ENCODE measurements at regions not wholly inside any gene's neighbourhood (a gene's known extent, or its start where the extent isn't known, plus 50 kb on each side); places are given as distances from the start of the nearest gene placed in this dataset.

GRCh38 chr1:79887059-79887458 is 880.5 kb upstream of the ADGRL4 start:
- intact Hi-C loops (cut with DNase I): no loop called here

GRCh38 chr1:79885101-79885500 is 878.6 kb upstream of the ADGRL4 start:
- intact Hi-C loops (cut with DNase I): no loop called here
- FAIRE-seq: no peak

More at GRCh38 chr1:79887059-79887458, 880.5 kb upstream of the ADGRL4 start:
- DNase-seq (no peak), FAIRE-seq (no peak)
- Histone ChIP-seq H3K27me3 (ENCODE audit: control insufficient read depth, insufficient read depth, low read length) (no peaks in the 10 kb centered on the region), H3K36me3 (ENCODE audit: control insufficient read depth in 2 of 3, insufficient read depth in 3 of 3, low read length in 3 of 3) (no peaks in the 10 kb centered on the region), H3K9ac (ENCODE audit: low read length in 3 of 3) (no peak overlapping the region), H3K27ac (ENCODE audit: low read depth in 2 of 2, low read length in 2 of 2) (no peak overlapping the region), H3K4me1 (ENCODE audit: control insufficient read depth in 2 of 3, insufficient read depth in 2 of 3, low read depth in 1 of 3, low read length in 3 of 3) (no peaks in the 10 kb centered on the region), H3K9me3 (ENCODE audit: control insufficient read depth in 2 of 3, insufficient read depth in 1 of 3, low read length in 3 of 3) (no peaks in the 10 kb centered on the region), H3K4me3 (ENCODE audit: low read length in 3 of 3) (no peak overlapping the region)
- TF ChIP-seq CTCF (IDR thresholded peaks at IDR 0.05; ENCODE audit: borderline replicate concordance, extremely low read depth, insufficient read depth): no peak

GRCh38 chr1:79877086-79877485 is 870.6 kb upstream of the ADGRL4 start:
- Histone ChIP-seq H3K27me3 (ENCODE audit: control insufficient read depth, insufficient read depth, low read length) (no peaks in the 10 kb centered on the region), H3K4me3 (ENCODE audit: low read length in 3 of 3) (no peak overlapping the region), H3K9ac (ENCODE audit: low read length in 3 of 3) (no peak overlapping the region), H3K27ac (ENCODE audit: low read depth in 2 of 2, low read length in 2 of 2) (no peak overlapping the region), H3K9me3 (ENCODE audit: control insufficient read depth in 2 of 3, insufficient read depth in 1 of 3, low read length in 3 of 3) (no peaks in the 10 kb centered on the region), H3K36me3 (ENCODE audit: control insufficient read depth in 2 of 3, insufficient read depth in 3 of 3, low read length in 3 of 3) (no peaks in the 10 kb centered on the region), H3K4me1 (ENCODE audit: control insufficient read depth in 2 of 3, insufficient read depth in 2 of 3, low read depth in 1 of 3, low read length in 3 of 3) (no peaks in the 10 kb centered on the region)
- DNase-seq (no peak), FAIRE-seq (no peak)
- no peak for TF ChIP-seq CTCF (IDR thresholded peaks at IDR 0.05; ENCODE audit: borderline replicate concordance, extremely low read depth, insufficient read depth)
- intact Hi-C loops (cut with DNase I): no loop called here

More at GRCh38 chr1:79885101-79885500, 878.6 kb upstream of the ADGRL4 start:
- TF ChIP-seq CTCF (IDR thresholded peaks at IDR 0.05; ENCODE audit: borderline replicate concordance, extremely low read depth, insufficient read depth): no peak
- no peak overlapping the region for H3K9ac ChIP-seq (ENCODE audit: low read length in 3 of 3)
- H3K4me1 ChIP-seq (ENCODE audit: control insufficient read depth in 2 of 3, insufficient read depth in 2 of 3, low read depth in 1 of 3, low read length in 3 of 3): no peaks in the 10 kb centered on the region
- H3K27ac ChIP-seq (ENCODE audit: low read depth in 2 of 2, low read length in 2 of 2): no peak overlapping the region
- no peaks in the 10 kb centered on the region for H3K9me3 ChIP-seq (ENCODE audit: control insufficient read depth in 2 of 3, insufficient read depth in 1 of 3, low read length in 3 of 3)
- no peaks in the 10 kb centered on the region for H3K27me3 ChIP-seq (ENCODE audit: control insufficient read depth, insufficient read depth, low read length)
- H3K4me3 ChIP-seq (ENCODE audit: low read length in 3 of 3): no peak overlapping the region
- H3K36me3 ChIP-seq (ENCODE audit: control insufficient read depth in 2 of 3, insufficient read depth in 3 of 3, low read length in 3 of 3): no peaks in the 10 kb centered on the region
- DNase-seq: no peak

- FAIRE-seq (no peak), DNase-seq (no peak)
- H3K4me1 ChIP-seq (ENCODE audit: control insufficient read depth in 2 of 3, insufficient read depth in 2 of 3, low read depth in 1 of 3, low read length in 3 of 3): no peaks in the 10 kb centered on the region
- H3K36me3 ChIP-seq (ENCODE audit: control insufficient read depth in 2 of 3, insufficient read depth in 3 of 3, low read length in 3 of 3): no peaks in the 10 kb centered on the region
- H3K9ac ChIP-seq (ENCODE audit: low read length in 3 of 3): no peak overlapping the region
- intact Hi-C loops (cut with DNase I): no loop called here
- no peak for TF ChIP-seq CTCF (IDR thresholded peaks at IDR 0.05; ENCODE audit: borderline replicate concordance, extremely low read depth, insufficient read depth)
- H3K27me3 ChIP-seq (ENCODE audit: control insufficient read depth, insufficient read depth, low read length): no peaks in the 10 kb centered on the region
- no peak overlapping the region for H3K27ac ChIP-seq (ENCODE audit: low read depth in 2 of 2, low read length in 2 of 2)
- H3K9me3 ChIP-seq (ENCODE audit: control insufficient read depth in 2 of 3, insufficient read depth in 1 of 3, low read length in 3 of 3): no peaks in the 10 kb centered on the region
- no peak overlapping the region for H3K4me3 ChIP-seq (ENCODE audit: low read length in 3 of 3)
These were observed 868.7 kb upstream of the ADGRL4 start for GRCh38 chr1:79875187-79875586.

All from kidney (tissue), 13 donors.